NCI-H1105 (cell line): ENCODE measurements at regions not wholly inside any gene's neighbourhood (a gene's known extent, or its start where the extent isn't known, plus 50 kb on each side); places are given as distances from the start of the nearest gene placed in this dataset.
A peak's percentile ranks its signal among the peaks of the same experiment; 100 is the strongest.
"Not testable (repeated sequence)": the region's sequence is repeated elsewhere in the genome, so short reads cannot be mapped to it uniquely, and the experiment has no call there.

ENCODE experiments used
- DNase-seq: peaks from one replicate; lab custom pipeline; 2025; lab: John Stamatoyannopoulos, UW

DNA sequence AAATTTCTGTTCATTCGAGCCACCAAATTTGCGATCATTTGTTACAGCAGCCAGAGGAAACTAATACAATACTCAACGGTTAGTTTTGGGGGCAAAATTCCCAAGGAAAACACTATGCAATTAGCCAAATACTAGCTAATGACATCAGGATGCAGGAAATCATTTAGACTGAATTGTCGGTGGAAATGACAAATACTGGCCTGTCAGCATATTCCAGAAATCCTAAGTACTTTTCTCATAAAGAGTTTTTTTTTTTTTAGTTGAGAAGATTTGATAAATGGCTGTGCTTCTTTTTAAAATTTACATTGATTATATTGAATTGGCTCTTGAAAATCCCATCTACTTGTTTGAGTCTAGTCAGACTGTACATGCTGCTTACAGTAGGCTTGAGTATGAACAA lies 410.1 kb downstream of the SUCLG1 start:
- DNase-seq: no peak

DNA sequence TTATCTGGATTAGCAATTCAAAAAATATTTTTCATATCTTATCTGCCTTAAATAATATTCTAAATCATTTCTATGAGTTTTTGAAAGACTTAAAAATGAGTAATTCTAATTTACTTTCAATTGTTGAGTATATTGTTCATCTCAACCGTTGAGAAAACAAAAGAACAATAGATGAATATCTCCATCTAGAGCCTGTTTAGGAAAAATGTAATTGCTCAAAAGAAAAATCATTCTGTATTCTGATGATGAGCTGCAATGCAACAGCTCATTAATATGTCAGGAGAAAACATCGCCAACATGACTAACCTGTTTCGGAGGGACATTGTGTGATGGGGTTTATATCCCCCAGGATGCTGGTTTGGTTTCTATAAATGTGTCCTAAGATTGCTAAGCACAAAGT lies 417.6 kb downstream of the SUCLG1 start:
- no peak for DNase-seq

DNA sequence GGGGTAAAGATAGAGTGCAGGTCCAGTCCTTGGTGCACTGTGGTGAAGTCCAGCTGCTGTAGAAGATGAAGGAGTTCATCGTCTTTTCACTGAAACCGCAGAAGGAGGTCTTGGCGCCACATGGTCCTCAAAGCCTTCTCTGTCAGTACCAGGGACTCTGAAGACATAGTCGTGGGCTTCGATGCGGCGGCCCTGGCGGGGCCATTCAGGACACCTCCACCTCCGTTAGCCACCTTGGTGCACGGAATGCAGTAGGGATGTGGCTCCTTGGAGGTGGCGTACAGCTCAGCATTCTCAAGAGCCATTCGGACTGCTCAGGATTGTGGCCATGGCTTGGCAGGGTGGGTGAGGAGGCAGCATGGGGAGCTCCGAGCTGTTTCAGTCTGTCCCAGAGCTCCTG lies 418.8 kb downstream of the SUCLG1 start:
- no peak for DNase-seq

GRCh38 chr2:84038866-84039265 lies 420.2 kb downstream of the SUCLG1 start:
- DNase-seq: no peak

DNA sequence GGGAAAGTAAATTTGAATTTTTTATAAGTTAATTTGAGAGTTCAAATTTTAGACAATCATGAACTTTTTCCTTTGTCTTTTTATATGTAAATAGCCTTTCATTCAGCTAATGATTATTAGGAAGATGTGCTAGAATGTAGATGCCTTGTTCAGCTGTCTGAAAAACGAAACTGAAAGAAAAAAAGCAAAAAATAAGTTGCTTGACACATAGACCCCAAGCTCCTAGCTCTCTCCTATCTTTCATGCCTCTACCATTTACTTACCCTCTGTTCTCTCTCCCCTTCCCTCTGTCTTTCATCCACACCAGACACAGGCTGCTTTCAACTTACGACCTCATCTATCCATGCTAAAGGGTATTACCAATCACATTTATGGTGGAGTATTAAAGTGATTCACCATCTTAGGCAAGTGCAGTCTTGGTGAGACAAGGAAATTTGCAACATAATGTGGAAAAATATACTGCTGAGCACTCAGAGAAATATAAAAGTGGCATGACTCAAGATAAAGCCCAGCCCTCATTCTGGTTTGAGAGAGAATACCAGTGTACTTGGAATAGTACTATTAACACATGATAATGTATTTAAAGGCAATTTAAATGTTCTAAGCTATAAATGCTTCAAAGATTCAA lies 425.6 kb downstream of the SUCLG1 start:
- DNase-seq: no peak

DNA sequence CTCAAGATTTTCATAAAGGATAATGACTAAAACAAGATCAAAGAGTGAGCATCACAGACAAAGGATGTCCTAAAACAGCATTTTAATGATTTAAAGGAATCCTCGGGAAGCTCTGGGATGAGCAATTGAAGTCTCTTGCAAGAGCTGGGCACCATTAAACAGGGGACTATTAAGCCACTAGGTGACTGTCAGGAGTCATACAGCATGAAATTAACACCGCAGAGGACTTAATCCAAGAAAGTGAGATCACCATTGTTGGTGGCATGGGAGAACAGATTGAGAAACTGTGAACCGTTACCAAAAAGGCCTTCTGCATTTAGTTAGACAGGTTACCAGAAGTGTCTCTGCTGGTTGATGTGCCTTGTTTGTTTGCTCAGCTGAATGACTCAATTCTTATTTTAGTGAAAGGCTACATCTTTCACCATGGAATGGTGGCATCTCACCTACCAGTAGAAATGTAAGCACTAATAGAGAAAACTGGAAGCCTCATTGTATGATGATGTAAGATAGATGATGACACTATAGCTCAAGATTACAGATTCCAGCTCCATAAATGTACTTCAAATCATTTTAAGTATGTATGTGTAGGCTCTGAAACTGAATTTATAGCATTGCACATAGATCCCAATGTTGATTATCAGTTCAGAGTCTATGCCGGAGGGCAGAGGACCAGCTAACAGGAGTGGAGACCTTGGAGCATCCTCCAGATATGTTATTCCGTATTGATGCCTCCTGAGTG lies 427.6 kb downstream of the SUCLG1 start:
- DNase-seq: no peak

DNA sequence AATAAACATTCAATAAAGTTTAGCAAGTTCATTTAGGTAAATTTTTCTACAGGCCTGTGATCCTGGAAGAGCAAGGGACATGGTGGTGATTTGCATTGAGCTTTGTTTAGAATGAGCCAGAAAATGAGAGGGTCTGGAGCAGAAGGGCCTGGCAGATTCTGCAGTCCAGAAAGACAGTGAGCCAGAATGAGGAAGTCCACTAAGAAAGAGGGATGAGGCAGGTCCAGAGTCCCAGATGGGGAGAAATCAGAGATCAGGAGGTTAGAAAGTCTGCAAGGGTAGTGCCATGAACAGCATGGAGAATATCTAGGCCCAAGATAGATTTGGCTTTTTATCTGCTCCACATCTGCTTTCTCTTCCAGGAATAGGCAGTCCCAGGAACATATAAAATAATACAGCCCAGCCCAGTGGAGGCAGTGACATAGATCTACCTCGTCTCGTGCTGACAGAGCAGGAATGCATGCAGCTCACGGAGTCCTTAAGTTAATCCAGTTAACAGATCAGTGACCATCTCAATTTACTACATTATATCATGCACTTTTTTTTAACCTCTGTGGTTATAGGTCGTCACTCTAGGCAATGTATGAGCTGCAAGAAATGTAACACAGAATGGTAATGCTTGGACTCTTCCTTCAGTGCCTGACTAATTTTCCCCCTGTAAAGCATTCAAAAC lies 429.0 kb downstream of the SUCLG1 start:
- no peak for DNase-seq

GRCh38 chr2:84026818-84027217 lies 432.3 kb downstream of the SUCLG1 start:
- DNase-seq: no peak

- peak; percentile 27 for DNase-seq
These were observed 436.2 kb downstream of the SUCLG1 start for GRCh38 chr2:84022810-84023431.

GRCh38 chr2:84017010-84017409 lies 442.1 kb downstream of the SUCLG1 start:
- no peak for DNase-seq

DNA sequence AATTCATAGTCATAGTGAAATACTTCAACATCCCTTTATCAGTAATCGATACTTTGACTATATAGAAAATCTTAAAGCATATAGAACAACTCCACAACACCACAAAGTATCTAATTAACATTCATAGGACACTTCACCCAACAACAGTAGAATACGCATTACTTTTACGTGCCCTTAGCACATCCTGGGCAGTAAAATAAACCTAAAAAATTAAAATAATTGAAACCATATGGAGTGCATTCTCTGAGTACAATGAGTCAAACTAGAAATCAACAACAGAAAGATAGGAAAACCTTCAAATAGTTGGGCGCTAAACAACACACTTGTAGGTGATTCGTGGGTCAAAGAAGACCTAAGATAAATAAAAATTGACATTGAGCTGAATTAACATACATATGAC lies 442.9 kb downstream of the SUCLG1 start:
- no peak for DNase-seq

- no peak for DNase-seq
These were observed 461.2 kb downstream of the SUCLG1 start for GRCh38 chr2:83997889-83998288.

GRCh38 chr2:83994633-83995179 lies 464.4 kb downstream of the SUCLG1 start:
- no peak for DNase-seq

- DNase-seq: no peak
These were observed 465.0 kb downstream of the SUCLG1 start for GRCh38 chr2:83993873-83994632.

GRCh38 chr2:83991992-83992391 lies 467.1 kb downstream of the SUCLG1 start:
- DNase-seq: no peak

DNA sequence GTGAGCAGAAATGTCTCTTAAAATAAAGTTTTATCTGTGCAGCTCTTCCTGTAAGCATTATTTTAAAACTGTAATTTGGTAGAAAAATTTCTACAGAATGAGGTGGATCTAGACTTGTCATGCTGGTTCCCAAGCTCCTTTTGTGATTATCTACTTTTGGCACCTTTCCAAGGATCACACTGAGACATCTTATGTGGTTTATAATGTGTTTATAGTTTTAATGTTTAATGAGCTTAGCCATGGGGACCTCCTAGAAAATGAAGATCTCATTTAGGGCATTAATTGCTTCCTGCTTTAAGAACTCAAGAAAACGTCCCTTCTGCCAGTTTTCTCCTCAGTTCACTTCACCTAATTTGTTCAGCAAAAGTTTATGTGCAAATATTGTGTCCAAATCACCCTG lies 468.4 kb downstream of the SUCLG1 start:
- DNase-seq: no peak

- DNase-seq: not testable (repeated sequence)
These were observed 482.5 kb downstream of the SUCLG1 start for GRCh38 chr2:83976628-83977027.

DNA sequence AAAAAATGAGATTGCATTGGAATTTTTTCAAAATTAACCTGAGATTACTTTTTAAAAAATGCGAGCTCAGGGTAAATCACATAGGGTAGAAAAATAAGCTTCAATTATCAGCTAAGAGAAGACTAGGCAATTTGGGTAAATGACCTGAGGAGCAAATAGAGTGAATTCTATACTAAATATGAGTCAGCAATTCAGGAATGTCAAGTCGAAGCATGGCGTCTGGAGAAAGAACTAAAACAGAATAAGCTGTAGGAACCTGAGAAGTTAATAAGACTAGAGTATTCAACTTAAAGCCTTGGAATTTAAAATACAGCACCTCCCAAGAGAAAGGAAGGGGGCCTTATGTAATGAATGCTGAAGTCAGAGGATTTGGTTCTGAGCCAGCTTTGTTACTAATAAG lies 487.0 kb downstream of the SUCLG1 start:
- DNase-seq: no peak

GRCh38 chr2:83971547-83971946 lies 487.5 kb downstream of the SUCLG1 start:
- DNase-seq: no peak

- DNase-seq: no peak
These were observed 488.7 kb downstream of the SUCLG1 start for GRCh38 chr2:83970217-83970929.

DNA sequence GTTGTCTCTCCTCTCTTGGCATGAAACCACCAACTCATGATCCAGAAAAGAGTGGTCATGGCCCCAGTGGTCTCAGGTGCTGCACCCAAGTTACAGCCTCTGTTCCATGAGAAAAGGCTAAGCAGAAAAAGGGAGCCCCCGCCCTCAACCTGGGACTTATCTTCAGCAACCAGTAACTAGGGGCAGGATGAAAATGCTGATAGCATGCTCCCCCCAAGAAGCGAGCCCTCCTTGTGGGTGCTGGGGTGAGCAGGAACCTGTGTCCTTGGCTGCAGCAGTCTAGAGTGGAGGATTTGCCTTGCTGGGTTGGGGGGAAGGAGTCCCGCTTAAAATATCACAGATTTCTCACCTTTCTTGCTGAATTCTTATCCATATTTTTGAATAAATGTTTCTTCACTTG lies 490.0 kb downstream of the SUCLG1 start:
- no peak for DNase-seq
